Neuron (in vitro differentiated cells): ENCODE measurements at regions not wholly inside any gene's neighbourhood (a gene's known extent, or its start where the extent isn't known, plus 50 kb on each side); places are given as distances from the start of the nearest gene placed in this dataset.
"Not testable (repeated sequence)": the region's sequence is repeated elsewhere in the genome, so short reads cannot be mapped to it uniquely, and the experiment has no call there.

Experiments
- H2AFZ ChIP-seq: one replicate; pipeline ENCODE4 v1.6.1; 2013; ENCODE audit warnings: low read depth, mild to moderate bottlenecking, inconsistent platforms, low read length, moderate library complexity
- H3K27me3 ChIP-seq: one replicate; pipeline ENCODE4 v1.6.1; 2013; ENCODE audit warnings: low read length; ENCODE audit not compliant: insufficient read depth
- H3K36me3 ChIP-seq: one replicate; pipeline ENCODE4 v1.6.1; 2013; ENCODE audit warnings: low read length; ENCODE audit not compliant: insufficient read depth
- H3K4me1 ChIP-seq: one replicate; pipeline ENCODE4 v1.6.1; 2013; ENCODE audit warnings: low read length; ENCODE audit not compliant: insufficient read depth
- H3K4me3 ChIP-seq: 2 replicates; pipeline ENCODE4 v1.5.1; 2013; ENCODE audit warnings: mild to moderate bottlenecking, low read length, moderate library complexity
- H3K9me3 ChIP-seq: one replicate; pipeline ENCODE4 v1.6.1; 2013; ENCODE audit warnings: low read length

DNA sequence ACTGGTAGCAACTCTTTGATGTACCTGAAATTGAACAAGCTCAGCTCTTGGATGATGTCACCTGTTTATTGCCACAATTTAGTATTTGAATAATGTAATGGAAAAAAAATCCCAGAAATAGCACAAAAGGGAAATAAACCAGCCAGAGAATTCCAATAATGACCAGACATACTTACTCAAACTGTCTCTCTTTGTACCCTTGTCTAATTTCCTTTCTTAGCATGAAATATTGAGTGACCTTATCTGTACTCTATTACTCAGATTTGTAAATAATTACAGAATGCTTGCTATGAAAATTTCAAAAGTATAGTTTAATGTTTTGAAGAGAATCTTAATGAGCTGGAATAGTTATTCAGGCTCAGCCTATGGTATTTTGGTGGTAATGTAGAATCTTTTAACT lies 555.4 kb upstream of the SGO1 start:
- H3K27me3 ChIP-seq = no peaks in the 10 kb centered on the region
- peaks cover 22% of the 10 kb centered on the region for H3K4me1 ChIP-seq
- no peaks in the 10 kb centered on the region for H3K9me3 ChIP-seq
- no peak overlapping the region for H3K4me3 ChIP-seq
- H3K36me3 ChIP-seq = no peaks in the 10 kb centered on the region
- no peak overlapping the region for H2AFZ ChIP-seq

DNA sequence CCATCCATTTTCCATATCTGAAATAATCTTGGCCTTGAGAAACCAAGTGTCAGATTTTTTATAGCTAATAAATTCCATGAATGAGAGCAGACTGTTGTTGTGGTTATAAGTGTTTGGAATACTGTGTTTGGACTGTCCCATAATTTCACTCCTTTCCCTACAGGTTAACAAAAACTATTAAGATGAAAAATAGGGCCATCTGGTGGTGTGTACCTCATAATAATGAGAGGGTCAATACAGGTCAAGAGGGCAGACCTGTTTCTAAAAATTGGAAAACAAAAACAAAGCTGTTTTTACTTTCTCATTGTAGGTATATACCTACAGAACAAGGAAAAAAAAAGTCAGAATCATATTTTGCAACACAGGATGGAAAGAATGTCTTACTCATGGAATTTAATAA lies 553.8 kb upstream of the SGO1 start:
- Histone ChIP-seq H3K27me3 (no peaks in the 10 kb centered on the region), H3K36me3 (no peaks in the 10 kb centered on the region), H2AFZ (no peak overlapping the region), H3K9me3 (no peaks in the 10 kb centered on the region), H3K4me1 (peaks cover 22% of the 10 kb centered on the region), H3K4me3 (no peak overlapping the region)

DNA sequence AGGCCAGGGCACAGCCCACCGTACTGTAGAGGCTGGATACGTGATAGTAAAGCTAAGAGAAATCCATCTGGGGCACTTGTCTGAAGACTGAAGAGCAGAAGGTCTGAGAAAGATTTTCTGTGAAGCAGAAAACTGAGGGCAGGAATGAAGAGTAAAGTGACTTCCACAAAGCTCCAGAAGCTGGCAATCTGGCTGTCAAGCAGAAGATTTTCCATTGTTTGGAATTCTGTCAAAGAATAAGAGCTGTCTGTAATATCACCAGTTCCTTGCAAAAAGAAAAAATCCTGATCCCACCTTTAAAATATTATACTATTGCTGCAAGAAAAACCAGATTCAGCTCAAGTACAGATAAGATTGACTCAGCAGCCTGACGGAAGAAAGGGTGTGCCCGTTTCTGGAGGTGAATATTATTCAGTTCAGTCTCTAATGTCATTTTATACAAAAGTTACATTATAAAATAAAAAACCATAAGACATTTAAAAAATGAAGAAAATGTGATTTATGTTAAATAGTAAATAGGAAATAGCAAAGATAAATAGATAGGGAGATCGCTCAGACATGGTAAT lies 550.4 kb upstream of the SGO1 start:
- Histone ChIP-seq H2AFZ (no peak overlapping the region), H3K27me3 (no peaks in the 10 kb centered on the region), H3K4me1 (no peaks in the 10 kb centered on the region), H3K36me3 (no peaks in the 10 kb centered on the region), H3K4me3 (no peak overlapping the region), H3K9me3 (no peaks in the 10 kb centered on the region)

DNA sequence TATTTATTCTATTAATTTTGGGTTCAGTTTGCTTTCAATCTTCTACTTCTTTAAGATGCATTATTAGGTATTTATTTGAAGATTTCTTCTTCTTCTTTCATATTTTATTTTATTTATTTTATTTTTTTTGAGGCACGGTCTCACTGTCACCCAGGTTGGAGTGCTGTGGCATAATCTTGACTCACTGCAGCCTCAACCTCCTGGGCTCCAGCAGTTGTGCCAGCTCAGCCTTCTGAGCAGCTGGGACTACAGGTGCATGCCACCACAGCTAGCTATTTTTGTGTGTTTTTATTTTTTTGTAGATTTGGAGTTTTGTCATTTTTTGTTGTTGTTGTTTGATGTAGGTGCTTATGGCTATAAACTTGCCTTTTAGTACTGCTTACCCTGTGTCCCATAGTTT lies 543.2 kb upstream of the SGO1 start:
- no peaks in the 10 kb centered on the region for H3K4me1 ChIP-seq
- H3K36me3 ChIP-seq = no peaks in the 10 kb centered on the region
- no peak overlapping the region for H3K4me3 ChIP-seq
- H3K9me3 ChIP-seq = no peaks in the 10 kb centered on the region
- H2AFZ ChIP-seq = no peak overlapping the region
- no peaks in the 10 kb centered on the region for H3K27me3 ChIP-seq

DNA sequence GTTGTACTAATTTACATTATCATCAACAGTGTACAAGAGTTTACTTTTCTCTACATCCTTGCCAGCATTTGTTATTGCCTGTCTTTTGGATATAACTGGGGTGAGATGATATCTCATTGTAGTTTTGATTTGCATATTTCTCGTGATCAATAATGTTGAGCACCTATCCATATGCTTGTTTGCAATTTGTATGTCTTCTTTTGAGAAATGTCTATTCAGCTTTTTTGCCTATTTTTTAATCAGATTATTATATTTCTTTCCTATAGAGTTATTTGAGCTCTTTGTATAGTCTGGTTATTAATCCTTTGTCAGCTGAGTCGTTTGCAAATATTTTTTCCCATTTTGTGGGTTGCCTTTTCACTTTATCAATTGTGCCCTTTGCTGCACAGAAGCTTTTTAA lies 540.8 kb upstream of the SGO1 start:
- Histone ChIP-seq H2AFZ (no peak overlapping the region), H3K9me3 (no peaks in the 10 kb centered on the region), H3K4me1 (no peaks in the 10 kb centered on the region), H3K27me3 (no peaks in the 10 kb centered on the region), H3K4me3 (no peak overlapping the region), H3K36me3 (no peaks in the 10 kb centered on the region)

DNA sequence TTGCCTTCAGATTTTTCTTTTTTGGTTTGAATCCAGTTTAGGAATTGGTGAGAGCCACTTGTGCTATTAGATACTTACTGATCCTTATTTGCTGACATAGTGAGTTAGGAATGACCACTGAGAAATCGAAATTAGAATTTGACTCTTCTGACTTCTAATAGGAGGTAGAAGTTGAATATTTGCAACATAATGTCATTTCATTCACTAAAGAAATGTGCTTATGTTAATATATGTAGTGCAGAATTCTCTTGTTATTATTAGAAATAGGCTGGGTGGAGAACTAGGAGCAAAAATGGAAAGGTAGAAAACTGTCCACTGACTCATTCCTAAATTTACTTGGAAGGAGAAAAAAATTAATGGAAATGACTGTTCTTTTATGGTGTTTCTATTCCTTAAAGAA lies 538.2 kb upstream of the SGO1 start:
- Histone ChIP-seq H3K36me3 (no peaks in the 10 kb centered on the region), H3K27me3 (no peaks in the 10 kb centered on the region), H3K9me3 (no peaks in the 10 kb centered on the region), H3K4me1 (no peaks in the 10 kb centered on the region), H3K4me3 (no peak overlapping the region), H2AFZ (no peak overlapping the region)

DNA sequence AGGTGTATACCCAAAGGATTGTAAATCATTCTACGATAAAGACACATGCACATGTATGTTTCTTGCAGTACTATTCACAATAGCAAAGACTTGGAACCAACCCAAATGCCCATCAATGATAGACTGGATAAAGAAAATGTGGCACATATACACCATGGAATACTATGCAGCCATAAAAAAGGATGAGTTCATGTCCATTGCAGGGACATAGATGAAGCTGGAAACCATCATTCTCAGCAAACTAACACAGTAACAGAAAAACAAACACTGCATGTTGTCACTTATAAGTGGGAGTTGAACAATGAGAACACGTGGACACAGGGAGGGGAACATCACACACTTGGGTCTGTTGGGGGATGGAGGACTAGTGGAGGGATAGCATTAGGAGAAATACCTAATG lies 530.4 kb upstream of the SGO1 start:
- not testable (repeated sequence) for H2AFZ ChIP-seq

DNA sequence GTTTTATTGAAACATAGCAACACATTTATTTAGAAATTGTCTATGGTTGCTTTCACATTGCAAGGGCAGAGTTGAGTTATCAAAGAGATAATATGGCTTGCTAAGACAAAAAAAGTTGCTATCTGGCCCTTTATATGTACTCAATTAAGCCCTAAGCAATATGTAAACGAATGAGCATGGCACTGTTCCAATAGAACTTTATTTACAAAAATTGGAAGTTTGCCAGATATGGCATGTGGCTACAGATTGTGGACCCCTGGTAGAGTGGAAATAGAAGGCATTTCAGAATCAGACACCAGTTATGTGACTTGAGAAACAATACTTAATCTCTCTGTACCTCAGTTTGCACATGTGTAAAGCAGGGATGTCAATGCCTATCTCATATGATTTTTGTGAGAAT lies 515.6 kb upstream of the SGO1 start:
- no peaks in the 10 kb centered on the region for H3K36me3 ChIP-seq
- H3K4me1 ChIP-seq = no peaks in the 10 kb centered on the region
- no peaks in the 10 kb centered on the region for H3K9me3 ChIP-seq
- no peaks in the 10 kb centered on the region for H3K27me3 ChIP-seq
- no peak overlapping the region for H3K4me3 ChIP-seq
- no peak overlapping the region for H2AFZ ChIP-seq

More for the DNA sequence above, 530.4 kb upstream of the SGO1 start:
- not testable (repeated sequence) for H3K4me1 ChIP-seq, H3K4me3 ChIP-seq, H3K27me3 ChIP-seq, H3K36me3 ChIP-seq, H3K9me3 ChIP-seq

DNA sequence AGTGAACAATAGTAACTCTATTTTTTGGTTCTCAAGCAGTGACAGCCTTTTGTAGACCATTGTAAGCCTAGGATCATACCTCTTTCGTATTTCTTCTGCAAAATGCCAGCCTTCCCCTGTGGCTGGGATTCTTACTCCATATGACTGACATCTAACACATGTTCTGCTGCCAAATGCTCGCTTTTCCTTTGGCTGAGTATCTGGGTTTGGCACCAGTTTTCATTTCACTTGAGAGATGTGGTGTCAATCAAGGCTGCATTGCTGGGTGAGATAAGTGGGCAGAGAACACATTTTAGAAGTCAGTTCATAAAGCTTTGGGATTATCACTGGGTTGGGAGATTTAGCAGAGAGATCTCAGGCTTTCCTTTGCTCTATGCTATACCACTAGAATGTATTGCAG lies 514.7 kb upstream of the SGO1 start:
- Histone ChIP-seq H2AFZ (no peak overlapping the region), H3K4me1 (no peaks in the 10 kb centered on the region), H3K27me3 (no peaks in the 10 kb centered on the region), H3K36me3 (no peaks in the 10 kb centered on the region), H3K4me3 (no peak overlapping the region), H3K9me3 (no peaks in the 10 kb centered on the region)

DNA sequence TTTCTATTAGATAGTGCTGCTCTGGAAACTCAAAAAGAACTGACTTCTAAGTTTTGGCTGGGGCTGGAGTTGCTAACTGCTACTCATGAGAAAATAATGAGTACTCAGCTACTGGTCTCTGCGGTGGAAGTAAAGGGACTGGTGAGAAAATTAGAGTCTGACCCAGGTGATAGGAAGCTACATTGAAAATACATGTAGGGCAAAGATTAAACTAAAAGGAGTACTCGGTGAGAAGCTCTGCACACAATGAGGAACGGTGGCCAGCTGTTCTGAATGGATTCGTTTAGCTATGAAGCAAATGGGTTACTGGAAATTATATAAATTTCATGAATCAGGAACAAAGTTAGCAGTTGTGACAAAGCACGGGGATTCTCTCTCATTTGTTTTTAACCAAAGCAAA lies 512.9 kb upstream of the SGO1 start:
- H3K36me3 ChIP-seq = no peaks in the 10 kb centered on the region
- no peaks in the 10 kb centered on the region for H3K4me1 ChIP-seq
- no peaks in the 10 kb centered on the region for H3K9me3 ChIP-seq
- no peaks in the 10 kb centered on the region for H3K27me3 ChIP-seq
- H3K4me3 ChIP-seq = no peak overlapping the region
- H2AFZ ChIP-seq = no peak overlapping the region

DNA sequence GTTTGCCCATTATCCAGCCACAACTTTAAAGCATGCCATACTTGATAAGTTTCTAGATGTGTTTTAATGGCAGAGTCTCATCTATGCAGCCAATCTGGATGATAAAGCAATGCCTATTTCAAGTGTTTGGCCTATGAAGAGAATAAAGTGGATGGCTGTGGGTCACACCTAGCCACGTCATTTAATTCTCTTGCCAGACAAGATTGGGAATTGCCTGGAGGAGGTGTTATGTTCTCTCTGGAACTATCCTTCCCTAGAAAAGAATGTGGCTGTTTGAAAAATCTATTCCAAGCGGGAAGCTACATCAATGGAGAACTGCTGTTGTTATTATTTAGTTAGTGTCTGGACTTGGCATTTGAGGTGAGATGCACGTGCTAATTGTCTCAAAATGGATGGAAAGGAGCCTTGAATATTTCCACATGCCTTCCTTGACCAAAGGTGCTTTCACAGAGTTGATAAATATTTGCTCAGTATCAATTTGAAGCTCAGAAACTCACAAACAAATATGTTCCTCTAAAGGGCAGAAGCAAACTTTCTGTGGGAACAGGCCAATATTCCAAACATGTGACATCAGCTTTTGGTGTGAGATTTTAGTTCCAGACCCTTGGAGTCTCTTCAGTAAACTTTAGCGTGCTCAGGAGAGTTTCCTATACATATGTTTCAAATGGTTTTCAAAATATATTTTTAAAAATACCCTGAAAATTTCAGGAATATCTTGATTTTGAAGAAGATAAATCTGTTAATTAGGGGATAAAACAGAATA lies 510.6 kb upstream of the SGO1 start:
- Histone ChIP-seq H3K4me1 (no peaks in the 10 kb centered on the region), H3K36me3 (no peaks in the 10 kb centered on the region), H2AFZ (no peak overlapping the region), H3K27me3 (no peaks in the 10 kb centered on the region), H3K9me3 (no peaks in the 10 kb centered on the region), H3K4me3 (no peak overlapping the region)

DNA sequence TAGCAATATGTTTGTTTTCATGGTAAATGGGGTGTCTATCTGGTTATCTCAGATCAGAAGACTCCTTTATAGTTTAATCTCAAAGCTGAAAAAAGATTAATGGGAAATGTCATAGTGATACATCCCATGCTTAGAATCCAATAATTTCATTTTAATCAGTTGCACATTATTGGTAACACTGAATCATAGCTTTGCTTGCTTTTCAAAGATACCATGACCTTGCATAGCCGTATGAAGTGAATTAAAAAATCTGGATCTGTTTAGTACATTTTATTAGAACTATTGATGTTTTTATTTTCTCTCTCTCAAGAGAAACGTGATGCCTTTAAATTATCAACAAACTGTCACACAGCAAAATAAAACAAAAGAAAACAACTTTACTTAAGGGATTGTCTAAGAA lies 506.7 kb upstream of the SGO1 start:
- no peak overlapping the region for H3K4me3 ChIP-seq

DNA sequence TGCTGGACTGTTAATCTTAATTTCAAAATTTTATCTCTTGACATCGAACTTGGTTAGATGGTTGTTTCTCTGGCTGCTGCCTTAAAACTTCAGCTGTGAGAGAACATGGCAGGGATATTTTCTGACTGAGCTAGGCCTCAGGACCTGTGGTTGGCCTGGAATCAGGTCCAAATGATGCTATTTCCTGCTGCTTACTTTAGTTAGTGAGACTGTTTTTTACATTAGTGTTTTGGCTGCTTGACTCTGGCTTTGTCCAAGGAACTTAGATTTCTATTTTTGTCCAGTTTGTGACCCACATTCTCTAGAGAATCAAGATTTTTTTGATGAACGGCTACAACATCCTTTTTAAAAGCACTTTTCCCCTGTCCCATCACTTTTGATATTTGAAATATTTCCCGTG lies 497.9 kb upstream of the SGO1 start:
- no peaks in the 10 kb centered on the region for H3K9me3 ChIP-seq
- H3K4me1 ChIP-seq = no peaks in the 10 kb centered on the region
- no peaks in the 10 kb centered on the region for H3K36me3 ChIP-seq
- H3K27me3 ChIP-seq = no peaks in the 10 kb centered on the region
- no peak overlapping the region for H2AFZ ChIP-seq
- no peak overlapping the region for H3K4me3 ChIP-seq

More for the DNA sequence above, 506.7 kb upstream of the SGO1 start:
- Histone ChIP-seq H3K36me3 (no peaks in the 10 kb centered on the region), H3K4me1 (no peaks in the 10 kb centered on the region), H3K27me3 (no peaks in the 10 kb centered on the region), H3K9me3 (no peaks in the 10 kb centered on the region), H2AFZ (no peak overlapping the region)

DNA sequence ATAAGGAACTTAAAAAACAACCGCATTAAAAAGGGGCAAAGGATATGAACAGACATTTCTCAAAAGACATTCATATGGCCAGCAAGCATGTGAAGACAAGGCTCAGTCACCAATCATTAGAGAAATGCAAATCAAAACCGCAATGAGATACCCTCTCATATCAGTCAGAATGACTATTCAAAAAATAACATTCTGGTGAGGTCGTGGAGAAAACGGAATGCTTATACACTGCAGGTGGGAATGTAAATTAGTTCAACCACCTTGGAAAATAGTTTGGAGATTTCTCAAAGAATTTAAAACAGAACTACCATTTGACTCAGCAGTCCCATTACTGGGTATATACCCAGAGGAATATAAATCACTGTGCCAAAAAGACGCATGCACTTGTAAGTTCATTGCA lies 496.6 kb upstream of the SGO1 start:
- no peaks in the 10 kb centered on the region for H3K4me1 ChIP-seq
- H3K36me3 ChIP-seq = no peaks in the 10 kb centered on the region
- no peak overlapping the region for H2AFZ ChIP-seq
- H3K4me3 ChIP-seq = no peak overlapping the region
- no peaks in the 10 kb centered on the region for H3K27me3 ChIP-seq
- no peaks in the 10 kb centered on the region for H3K9me3 ChIP-seq
